ENCODE measurements at regions not wholly inside any gene's neighbourhood (a gene's known extent, or its start where the extent isn't known, plus 50 kb on each side); places are given as distances from the start of the nearest gene placed in this dataset.

GRCh38 chr6:80728830-80729229 lies 622.4 kb downstream of the BCKDHB start:
- no peak for TF ChIP-seq EZH2phosphoT487 (IDR thresholded peaks at IDR 0.05; ENCODE audit: borderline replicate concordance, low read length)
- no peak for TF ChIP-seq CTCF (IDR thresholded peaks at IDR 0.05; ENCODE audit: low read depth, low read length, poor library complexity, severe bottlenecking)

Measured in DOHH2 (cell line).